ENCODE measurements at regions not wholly inside any gene's neighbourhood (a gene's known extent, or its start where the extent isn't known, plus 50 kb on each side); places are given as distances from the start of the nearest gene placed in this dataset.

GRCh38 chr12:58502226-58502625 is 418.1 kb downstream of the LRIG3 start:
- Histone ChIP-seq H3K27me3 (ENCODE audit: control insufficient read depth in 1 of 2, insufficient read depth in 2 of 2, low read length in 2 of 2) (no peaks in the 10 kb centered on the region), H3K27ac (ENCODE audit: low read depth, low read length) (no peak overlapping the region), H3K9me3 (ENCODE audit: low read length) (no peaks in the 10 kb centered on the region), H3K4me3 (ENCODE audit: low read depth in 1 of 2, low read length in 2 of 2) (no peak overlapping the region), H3K4me1 (ENCODE audit: insufficient read depth, low read length) (no peaks in the 10 kb centered on the region), H3K9ac (ENCODE audit: low read length) (no peak overlapping the region), H3K36me3 (ENCODE audit: insufficient read depth, low read length) (no peaks in the 10 kb centered on the region)

GRCh38 chr12:58502841-58503240 is 417.5 kb downstream of the LRIG3 start:
- Histone ChIP-seq H3K36me3 (ENCODE audit: insufficient read depth, low read length) (no peaks in the 10 kb centered on the region), H3K27ac (ENCODE audit: low read depth, low read length) (no peak overlapping the region), H3K27me3 (ENCODE audit: control insufficient read depth in 1 of 2, insufficient read depth in 2 of 2, low read length in 2 of 2) (no peaks in the 10 kb centered on the region)

GRCh38 chr12:58503731-58504130 is 416.6 kb downstream of the LRIG3 start:
- no peaks in the 10 kb centered on the region for H3K4me1 ChIP-seq (ENCODE audit: insufficient read depth, low read length)
- H3K27ac ChIP-seq (ENCODE audit: low read depth, low read length) = no peak overlapping the region
- H3K9ac ChIP-seq (ENCODE audit: low read length) = no peak overlapping the region
- no peaks in the 10 kb centered on the region for H3K27me3 ChIP-seq (ENCODE audit: control insufficient read depth in 1 of 2, insufficient read depth in 2 of 2, low read length in 2 of 2)
- no peaks in the 10 kb centered on the region for H3K9me3 ChIP-seq (ENCODE audit: low read length)
- H3K36me3 ChIP-seq (ENCODE audit: insufficient read depth, low read length) = no peaks in the 10 kb centered on the region
- H3K4me3 ChIP-seq (ENCODE audit: low read depth in 1 of 2, low read length in 2 of 2) = no peak overlapping the region

More at GRCh38 chr12:58502841-58503240, 417.5 kb downstream of the LRIG3 start:
- Histone ChIP-seq H3K9me3 (ENCODE audit: low read length) (no peaks in the 10 kb centered on the region), H3K4me1 (ENCODE audit: insufficient read depth, low read length) (no peaks in the 10 kb centered on the region), H3K4me3 (ENCODE audit: low read depth in 1 of 2, low read length in 2 of 2) (no peak overlapping the region), H3K9ac (ENCODE audit: low read length) (no peak overlapping the region)

- Histone ChIP-seq H3K36me3 (ENCODE audit: insufficient read depth, low read length) (no peaks in the 10 kb centered on the region), H3K27me3 (ENCODE audit: control insufficient read depth in 1 of 2, insufficient read depth in 2 of 2, low read length in 2 of 2) (no peaks in the 10 kb centered on the region), H3K27ac (ENCODE audit: low read depth, low read length) (no peak overlapping the region), H3K9me3 (ENCODE audit: low read length) (no peaks in the 10 kb centered on the region), H3K4me3 (ENCODE audit: low read depth in 1 of 2, low read length in 2 of 2) (no peak overlapping the region), H3K4me1 (ENCODE audit: insufficient read depth, low read length) (no peaks in the 10 kb centered on the region), H3K9ac (ENCODE audit: low read length) (no peak overlapping the region)
Measured at GRCh38 chr12:58504143-58504938, 416.0 kb downstream of the LRIG3 start.

GRCh38 chr12:58509116-58509885 is 411.0 kb downstream of the LRIG3 start:
- Histone ChIP-seq H3K9ac (ENCODE audit: low read length) (no peak overlapping the region), H3K4me3 (ENCODE audit: low read depth in 1 of 2, low read length in 2 of 2) (no peak overlapping the region), H3K9me3 (ENCODE audit: low read length) (no peaks in the 10 kb centered on the region)

GRCh38 chr12:58513301-58513834 is 406.9 kb downstream of the LRIG3 start:
- Histone ChIP-seq H3K4me3 (ENCODE audit: low read depth in 1 of 2, low read length in 2 of 2) (no peak overlapping the region), H3K27me3 (ENCODE audit: control insufficient read depth in 1 of 2, insufficient read depth in 2 of 2, low read length in 2 of 2) (no peaks in the 10 kb centered on the region), H3K9ac (ENCODE audit: low read length) (no peak overlapping the region), H3K36me3 (ENCODE audit: insufficient read depth, low read length) (no peaks in the 10 kb centered on the region), H3K4me1 (ENCODE audit: insufficient read depth, low read length) (no peaks in the 10 kb centered on the region), H3K9me3 (ENCODE audit: low read length) (no peaks in the 10 kb centered on the region), H3K27ac (ENCODE audit: low read depth, low read length) (no peak overlapping the region)

More at GRCh38 chr12:58509116-58509885, 411.0 kb downstream of the LRIG3 start:
- H3K27me3 ChIP-seq (ENCODE audit: control insufficient read depth in 1 of 2, insufficient read depth in 2 of 2, low read length in 2 of 2) = no peaks in the 10 kb centered on the region
- H3K27ac ChIP-seq (ENCODE audit: low read depth, low read length) = no peak overlapping the region
- no peaks in the 10 kb centered on the region for H3K36me3 ChIP-seq (ENCODE audit: insufficient read depth, low read length)
- no peaks in the 10 kb centered on the region for H3K4me1 ChIP-seq (ENCODE audit: insufficient read depth, low read length)

- no peak overlapping the region for H3K4me3 ChIP-seq (ENCODE audit: low read depth in 1 of 2, low read length in 2 of 2)
- H3K27ac ChIP-seq (ENCODE audit: low read depth, low read length) = no peak overlapping the region
- H3K27me3 ChIP-seq (ENCODE audit: control insufficient read depth in 1 of 2, insufficient read depth in 2 of 2, low read length in 2 of 2) = no peaks in the 10 kb centered on the region
Measured at GRCh38 chr12:58513852-58514251, 406.5 kb downstream of the LRIG3 start.

GRCh38 chr12:58519839-58520238 is 400.5 kb downstream of the LRIG3 start:
- no peaks in the 10 kb centered on the region for H3K4me1 ChIP-seq (ENCODE audit: insufficient read depth, low read length)
- no peaks in the 10 kb centered on the region for H3K36me3 ChIP-seq (ENCODE audit: insufficient read depth, low read length)
- no peaks in the 10 kb centered on the region for H3K27me3 ChIP-seq (ENCODE audit: control insufficient read depth in 1 of 2, insufficient read depth in 2 of 2, low read length in 2 of 2)
- no peak overlapping the region for H3K4me3 ChIP-seq (ENCODE audit: low read depth in 1 of 2, low read length in 2 of 2)
- H3K9me3 ChIP-seq (ENCODE audit: low read length) = no peaks in the 10 kb centered on the region
- no peak overlapping the region for H3K27ac ChIP-seq (ENCODE audit: low read depth, low read length)
- no peak overlapping the region for H3K9ac ChIP-seq (ENCODE audit: low read length)

More at GRCh38 chr12:58513852-58514251, 406.5 kb downstream of the LRIG3 start:
- H3K4me1 ChIP-seq (ENCODE audit: insufficient read depth, low read length) = no peaks in the 10 kb centered on the region
- no peak overlapping the region for H3K9ac ChIP-seq (ENCODE audit: low read length)
- H3K36me3 ChIP-seq (ENCODE audit: insufficient read depth, low read length) = no peaks in the 10 kb centered on the region
- no peaks in the 10 kb centered on the region for H3K9me3 ChIP-seq (ENCODE audit: low read length)

GRCh38 chr12:58521152-58521551 is 399.2 kb downstream of the LRIG3 start:
- no peaks in the 10 kb centered on the region for H3K27me3 ChIP-seq (ENCODE audit: control insufficient read depth in 1 of 2, insufficient read depth in 2 of 2, low read length in 2 of 2)
- no peaks in the 10 kb centered on the region for H3K36me3 ChIP-seq (ENCODE audit: insufficient read depth, low read length)
- no peak overlapping the region for H3K9ac ChIP-seq (ENCODE audit: low read length)
- no peaks in the 10 kb centered on the region for H3K4me1 ChIP-seq (ENCODE audit: insufficient read depth, low read length)
- no peaks in the 10 kb centered on the region for H3K9me3 ChIP-seq (ENCODE audit: low read length)
- no peak overlapping the region for H3K27ac ChIP-seq (ENCODE audit: low read depth, low read length)
- H3K4me3 ChIP-seq (ENCODE audit: low read depth in 1 of 2, low read length in 2 of 2) = no peak overlapping the region

- Histone ChIP-seq H3K27ac (ENCODE audit: low read depth, low read length) (no peak overlapping the region), H3K4me3 (ENCODE audit: low read depth in 1 of 2, low read length in 2 of 2) (no peak overlapping the region), H3K9me3 (ENCODE audit: low read length) (no peaks in the 10 kb centered on the region), H3K27me3 (ENCODE audit: control insufficient read depth in 1 of 2, insufficient read depth in 2 of 2, low read length in 2 of 2) (no peaks in the 10 kb centered on the region), H3K9ac (ENCODE audit: low read length) (no peak overlapping the region), H3K4me1 (ENCODE audit: insufficient read depth, low read length) (no peaks in the 10 kb centered on the region), H3K36me3 (ENCODE audit: insufficient read depth, low read length) (no peaks in the 10 kb centered on the region)
Measured at GRCh38 chr12:58521796-58522195, 398.5 kb downstream of the LRIG3 start.

- no peaks in the 10 kb centered on the region for H3K4me1 ChIP-seq (ENCODE audit: insufficient read depth, low read length)
- no peak overlapping the region for H3K4me3 ChIP-seq (ENCODE audit: low read depth in 1 of 2, low read length in 2 of 2)
- no peaks in the 10 kb centered on the region for H3K27me3 ChIP-seq (ENCODE audit: control insufficient read depth in 1 of 2, insufficient read depth in 2 of 2, low read length in 2 of 2)
- H3K9me3 ChIP-seq (ENCODE audit: low read length) = no peaks in the 10 kb centered on the region
- no peak overlapping the region for H3K9ac ChIP-seq (ENCODE audit: low read length)
- H3K36me3 ChIP-seq (ENCODE audit: insufficient read depth, low read length) = no peaks in the 10 kb centered on the region
- no peak overlapping the region for H3K27ac ChIP-seq (ENCODE audit: low read depth, low read length)
Measured at GRCh38 chr12:58523360-58523759, 396.9 kb downstream of the LRIG3 start.
